HepG2 (cell line): ENCODE measurements at regions not wholly inside any gene's neighbourhood (a gene's known extent, or its start where the extent isn't known, plus 50 kb on each side); places are given as distances from the start of the nearest gene placed in this dataset.

Source experiments
- ATAC-seq: fragments of 200-7000 bp; cut with Tn5 transposase; 3 replicates; pipeline ENCODE4 v1.9.1; 2020; ENCODE audit warnings: mild to moderate bottlenecking, moderate library complexity
- BruUV-seq: library from RNA; stranded (reverse); fragments of 400-500 nt; replicated peaks from 2 replicates; lab custom pipeline; 2021; lab: Mats Ljungman, UMichigan
- CTCF ChIA-PET: fragments of 300-600 bp; formaldehyde crosslinking; extraction: SDS; loops from one replicate; lab custom pipeline; 2021; ENCODE audit warnings: low total read pairs, inconsistent platforms, low intra/inter-chr PET ratio; lab: Yijun Ruan, JAX
- POLR2A ChIA-PET: fragments of 350-600 bp; sonication (Branson Sonifier 250); formaldehyde crosslinking; loops from one replicate; lab custom pipeline; 2020; ENCODE audit warnings: antibody characterized with exemption, inconsistent platforms; lab: Yijun Ruan, JAX
- DNase-seq: peaks from one replicate; pipeline ENCODE4 v3.0.0-alpha.2; 2015; ENCODE audit warnings: low spot score
- FAIRE-seq: peaks from 3 replicates; lab custom pipeline; 2011; peaks lifted over from hg19 to GRCh38; lab: Jason Lieb, UNC
- H2AFZ ChIP-seq: one replicate; pipeline ENCODE4 v1.6.1; 2011; ENCODE audit warnings: low read length, inconsistent platforms
- H3K27ac ChIP-seq: fragments of 300-600 bp; 3 replicates; pipeline ENCODE4 v1.8.0; 2011; ENCODE audit warnings: mixed run types, mild to moderate bottlenecking, mixed read lengths, low read length, inconsistent platforms; ENCODE audit not compliant: insufficient read depth; ENCODE audit errors: extremely low read length
- H3K27me3 ChIP-seq, 2 experiments: fragments of 200-600 bp in 1 of 2; 2 replicates in 1 of 2; 3 replicates in 1 of 2; pipeline versions ENCODE4 v1.6.0 to v1.8.0; 2011; ENCODE audit warnings: low read length in 2 of 2, mild to moderate bottlenecking in 2 of 2, moderate library complexity in 2 of 2, inconsistent platforms in 1 of 2; ENCODE audit not compliant: insufficient read depth in 2 of 2, control insufficient read depth in 1 of 2
- H3K36me3 ChIP-seq, 2 experiments: fragments of 200-600 bp in 1 of 2; replicated peaks in 1 of 2; 2 replicates in 1 of 2; 3 replicates in 1 of 2; pipeline versions ENCODE4 v1.5.1 to v1.8.0; 2011; ENCODE audit warnings: low read length in 2 of 2, inconsistent platforms in 1 of 2; ENCODE audit not compliant: insufficient read depth in 2 of 2, control insufficient read depth in 1 of 2
- H3K4me1 ChIP-seq: 2 replicates; pipeline ENCODE4 v1.5.1; 2012; ENCODE audit warnings: low read length, inconsistent platforms; ENCODE audit not compliant: insufficient read depth
- H3K4me2 ChIP-seq: 2 replicates; pipeline ENCODE4 v1.6.0; 2011; ENCODE audit warnings: low read depth, low read length, inconsistent platforms
- H3K4me3 ChIP-seq, 3 experiments: fragments of 200-600 bp in 1 of 3; sonication (generic), shearing (Covaris generic) in 1 of 3; replicated peaks in 1 of 3; 2 replicates each; pipeline ENCODE4 v1.5.1; 2011 to 2016; ENCODE audit warnings: low read length in 3 of 3, inconsistent platforms in 2 of 3, low read depth in 2 of 3, mild to moderate bottlenecking in 2 of 3, control low read depth in 1 of 3, mixed read lengths in 1 of 3; ENCODE audit not compliant: insufficient read depth in 1 of 3
- H3K79me2 ChIP-seq: one replicate; pipeline ENCODE4 v1.6.1; 2011; ENCODE audit warnings: low read length, inconsistent platforms; ENCODE audit not compliant: insufficient read depth
- H3K9ac ChIP-seq: 2 replicates; pipeline ENCODE4 v1.6.0; 2011; ENCODE audit warnings: mild to moderate bottlenecking, low read depth, low read length, inconsistent platforms; ENCODE audit not compliant: insufficient read depth
- H3K9me3 ChIP-seq: 2 replicates; pipeline ENCODE4 v1.5.1; 2012; ENCODE audit warnings: mild to moderate bottlenecking, low read length
- H4K20me1 ChIP-seq: 2 replicates; pipeline ENCODE4 v1.6.0; 2011; ENCODE audit warnings: inconsistent platforms, mild to moderate bottlenecking, low read length, moderate library complexity; ENCODE audit not compliant: insufficient read depth
- AHR ChIP-seq: IDR thresholded peaks from 2 replicates; pipeline ENCODE4 v1.6.1; 2018; ENCODE audit warnings: missing genetic modification reagents, missing compliant biosample characterization
- BCL6 ChIP-seq: IDR thresholded peaks from 2 replicates; pipeline ENCODE4 v1.6.1; 2016; ENCODE audit warnings: missing genetic modification reagents, missing compliant biosample characterization
- EP300 ChIP-seq, 3 experiments: sonication (generic) in 1 of 3; formaldehyde crosslinking in 1 of 3; IDR thresholded peaks; 2 replicates each; pipeline versions ENCODE4 v1.5.1 to v1.6.1; 2011 to 2020; ENCODE audit warnings: low read depth in 2 of 3, low read length in 2 of 3, borderline replicate concordance in 1 of 3, improper control_type of control experiment in 1 of 3, mild to moderate bottlenecking in 1 of 3, missing genetic modification reagents in 1 of 3, moderate library complexity in 1 of 3
- GATAD2A ChIP-seq: IDR thresholded peaks from 2 replicates; pipeline ENCODE4 v1.6.1; 2016
- HIC2 ChIP-seq: sonication (generic); formaldehyde crosslinking; IDR thresholded peaks from 2 replicates; pipeline ENCODE4 v1.9.0; 2022; ENCODE audit warnings: low read depth, missing genetic modification reagents
- KMT2A ChIP-seq: sonication (generic); formaldehyde crosslinking; IDR thresholded peaks from 2 replicates; pipeline ENCODE4 v1.4.0; 2020; ENCODE audit warnings: missing genetic modification reagents
- REL ChIP-seq: sonication (generic); formaldehyde crosslinking; conservative IDR thresholded peaks from 2 replicates; pipeline ENCODE4 v1.8.0; 2022; ENCODE audit warnings: mild to moderate bottlenecking, missing genetic modification reagents, moderate library complexity
- SSRP1 ChIP-seq: IDR thresholded peaks from 2 replicates; pipeline ENCODE4 v1.6.1; 2016; ENCODE audit warnings: control low read depth
- TAF15 ChIP-seq: fragments of 200-400 bp; formaldehyde crosslinking; IDR thresholded peaks from one replicate; pipeline ENCODE4 v1.6.1; 2018; ENCODE audit warnings: mild to moderate bottlenecking, low read depth, low read length; ENCODE audit not compliant: poor library complexity, severe bottlenecking
- ZBTB49 ChIP-seq: sonication (generic); formaldehyde crosslinking; IDR thresholded peaks from 2 replicates; pipeline ENCODE4 v1.4.0; 2020; ENCODE audit warnings: missing genetic modification reagents, borderline replicate concordance
- ZNF251 ChIP-seq: sonication (generic); formaldehyde crosslinking; IDR thresholded peaks from 2 replicates; pipeline ENCODE4 v1.9.0; 2021; ENCODE audit warnings: mild to moderate bottlenecking, missing genetic modification reagents
- ZNF260 ChIP-seq: sonication (generic); formaldehyde crosslinking; IDR thresholded peaks from 2 replicates; pipeline ENCODE4 v1.4.0; 2020; ENCODE audit warnings: missing genetic modification reagents, low read depth, mild to moderate bottlenecking, borderline replicate concordance
- ZNF672 ChIP-seq: sonication (generic); formaldehyde crosslinking; IDR thresholded peaks from 2 replicates; pipeline ENCODE4 v1.8.1; 2022; ENCODE audit warnings: missing genetic modification reagents
- ZNF709 ChIP-seq: sonication (generic); formaldehyde crosslinking; IDR thresholded peaks from 2 replicates; pipeline ENCODE4 v1.5.0; 2020; ENCODE audit warnings: mild to moderate bottlenecking, missing genetic modification reagents
- WGBS: methylation state at CpG from one replicate; pipeline ENCODE4 v1.1.6; 2017; ENCODE audit warnings: low lambda C conversion rate; 5-methylcytosine and 5-hydroxymethylcytosine counted together
- in situ Hi-C: cut with HindIII; loops from 2 replicates; pipeline ENCODE4 v1.10.0; 2017; ENCODE audit warnings: low pct_unique_long_range_greater_than_20kb; ENCODE audit not compliant: extremely low pct_ligation_motif_present
- intact Hi-C: fragments of 100-400 bp; cut with micrococcal nuclease; formaldehyde crosslinking; loops from one replicate; pipeline ENCODE4 v1.10.0; 2022; ENCODE audit not compliant: unreplicated experiment
- TF ChIP-seq, protein P1 (sequence below): sonication (generic); formaldehyde crosslinking; IDR thresholded peaks from 2 replicates; pipeline ENCODE4 v1.5.1; 2020; ENCODE audit warnings: missing genetic modification reagents, mild to moderate bottlenecking, borderline replicate concordance
- TF ChIP-seq, protein P2 (sequence below): IDR thresholded peaks from 2 replicates; pipeline ENCODE4 v1.4.0; 2020; ENCODE audit warnings: mild to moderate bottlenecking, missing genetic modification reagents

GRCh38 chr13:106230450-106230849, 305.0 kb downstream of the EFNB2 start:
- Histone ChIP-seq H3K36me3 (no peaks in the 10 kb centered on the region), H3K4me2 (no peak overlapping the region), H3K27ac (no peak overlapping the region), H3K9ac (no peak overlapping the region), H3K4me1 (no peaks in the 10 kb centered on the region), H2AFZ (no peak overlapping the region), H3K79me2 (no peaks in the 10 kb centered on the region), H4K20me1 (no peaks in the 10 kb centered on the region), H3K9me3 (no peaks in the 10 kb centered on the region), H3K27me3 (no peaks in the 10 kb centered on the region), H3K4me3 (no peak overlapping the region)
- intact Hi-C loops, result no loop called here
- no TSS peak for BruUV-seq
- TF ChIP-seq SSRP1 (CRISPR knock-in tag) (no peak), EP300 (IDR thresholded peaks at IDR 0.05; ENCODE audit: low read depth in 2 of 2, low read length in 2 of 2) (no peak), EP300 (CRISPR knock-in tag; IDR thresholded peaks at IDR 0.05; ENCODE audit: borderline replicate concordance) (no peak), REL (CRISPR knock-in tag) (no peak), ZNF709 (no peak), GATAD2A (CRISPR knock-in tag) (no peak), TAF15 (no peak), AHR (CRISPR knock-in tag) (no peak), ZNF672 (CRISPR knock-in tag) (no peak), KMT2A (CRISPR knock-in tag) (no peak), ZNF260 (CRISPR knock-in tag) (no peak), BCL6 (CRISPR knock-in tag) (no peak), ZBTB49 (no peak), ZNF251 (CRISPR knock-in tag) (no peak), HIC2 (no peak)
- TF ChIP-seq, protein P1, sequence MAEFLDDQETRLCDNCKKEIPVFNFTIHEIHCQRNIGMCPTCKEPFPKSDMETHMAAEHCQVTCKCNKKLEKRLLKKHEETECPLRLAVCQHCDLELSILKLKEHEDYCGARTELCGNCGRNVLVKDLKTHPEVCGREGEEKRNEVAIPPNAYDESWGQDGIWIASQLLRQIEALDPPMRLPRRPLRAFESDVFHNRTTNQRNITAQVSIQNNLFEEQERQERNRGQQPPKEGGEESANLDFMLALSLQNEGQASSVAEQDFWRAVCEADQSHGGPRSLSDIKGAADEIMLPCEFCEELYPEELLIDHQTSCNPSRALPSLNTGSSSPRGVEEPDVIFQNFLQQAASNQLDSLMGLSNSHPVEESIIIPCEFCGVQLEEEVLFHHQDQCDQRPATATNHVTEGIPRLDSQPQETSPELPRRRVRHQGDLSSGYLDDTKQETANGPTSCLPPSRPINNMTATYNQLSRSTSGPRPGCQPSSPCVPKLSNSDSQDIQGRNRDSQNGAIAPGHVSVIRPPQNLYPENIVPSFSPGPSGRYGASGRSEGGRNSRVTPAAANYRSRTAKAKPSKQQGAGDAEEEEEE (CRISPR knock-in tag), result no peak
- TF ChIP-seq, protein P2, sequence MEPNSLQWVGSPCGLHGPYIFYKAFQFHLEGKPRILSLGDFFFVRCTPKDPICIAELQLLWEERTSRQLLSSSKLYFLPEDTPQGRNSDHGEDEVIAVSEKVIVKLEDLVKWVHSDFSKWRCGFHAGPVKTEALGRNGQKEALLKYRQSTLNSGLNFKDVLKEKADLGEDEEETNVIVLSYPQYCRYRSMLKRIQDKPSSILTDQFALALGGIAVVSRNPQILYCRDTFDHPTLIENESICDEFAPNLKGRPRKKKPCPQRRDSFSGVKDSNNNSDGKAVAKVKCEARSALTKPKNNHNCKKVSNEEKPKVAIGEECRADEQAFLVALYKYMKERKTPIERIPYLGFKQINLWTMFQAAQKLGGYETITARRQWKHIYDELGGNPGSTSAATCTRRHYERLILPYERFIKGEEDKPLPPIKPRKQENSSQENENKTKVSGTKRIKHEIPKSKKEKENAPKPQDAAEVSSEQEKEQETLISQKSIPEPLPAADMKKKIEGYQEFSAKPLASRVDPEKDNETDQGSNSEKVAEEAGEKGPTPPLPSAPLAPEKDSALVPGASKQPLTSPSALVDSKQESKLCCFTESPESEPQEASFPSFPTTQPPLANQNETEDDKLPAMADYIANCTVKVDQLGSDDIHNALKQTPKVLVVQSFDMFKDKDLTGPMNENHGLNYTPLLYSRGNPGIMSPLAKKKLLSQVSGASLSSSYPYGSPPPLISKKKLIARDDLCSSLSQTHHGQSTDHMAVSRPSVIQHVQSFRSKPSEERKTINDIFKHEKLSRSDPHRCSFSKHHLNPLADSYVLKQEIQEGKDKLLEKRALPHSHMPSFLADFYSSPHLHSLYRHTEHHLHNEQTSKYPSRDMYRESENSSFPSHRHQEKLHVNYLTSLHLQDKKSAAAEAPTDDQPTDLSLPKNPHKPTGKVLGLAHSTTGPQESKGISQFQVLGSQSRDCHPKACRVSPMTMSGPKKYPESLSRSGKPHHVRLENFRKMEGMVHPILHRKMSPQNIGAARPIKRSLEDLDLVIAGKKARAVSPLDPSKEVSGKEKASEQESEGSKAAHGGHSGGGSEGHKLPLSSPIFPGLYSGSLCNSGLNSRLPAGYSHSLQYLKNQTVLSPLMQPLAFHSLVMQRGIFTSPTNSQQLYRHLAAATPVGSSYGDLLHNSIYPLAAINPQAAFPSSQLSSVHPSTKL, result no peak
- ATAC-seq (no peak), FAIRE-seq (no peak), DNase-seq (no peak)
- CTCF ChIA-PET, result no interaction called here
- in situ Hi-C loops, result no loop called here
- 56% methylated on average over 1 of the region's 1 CpG for WGBS
- POLR2A ChIA-PET, result no interaction called here
